Activated CD8-positive, alpha-beta T cell treated with anti-CD3 and anti-CD28 coated beads for 36 hours (primary cell): ENCODE measurements at regions not wholly inside any gene's neighbourhood (a gene's known extent, or its start where the extent isn't known, plus 50 kb on each side); places are given as distances from the start of the nearest gene placed in this dataset.

Source experiments
- ATAC-seq: fragments of 200-7000 bp; cut with Tn5 transposase; one replicate; pipeline ENCODE4 v1.10.0; 2021; ENCODE audit warnings: mild to moderate bottlenecking, moderate library complexity
- CTCF ChIA-PET: fragments of 350-600 bp; sonication (Branson Sonifier 250); formaldehyde crosslinking; loops from one replicate; lab custom pipeline; 2021; ENCODE audit warnings: antibody characterized with exemption; lab: Charles Lee
- POLR2A ChIA-PET: fragments of 350-600 bp; sonication (Branson Sonifier 250); formaldehyde crosslinking; loops from one replicate; lab custom pipeline; 2021; ENCODE audit warnings: antibody characterized with exemption; lab: Charles Lee
- DNase-seq: peaks from one replicate; pipeline ENCODE4 v3.0.0-alpha.2; 2020
- H3K27ac Mint-ChIP-seq: one replicate; pipeline ENCODE4 v1.8.0; 2021; ENCODE audit warnings: mild to moderate bottlenecking, mixed read lengths
- H3K27me3 Mint-ChIP-seq: one replicate; pipeline ENCODE4 v1.8.0; 2021; ENCODE audit warnings: mixed read lengths
- H3K36me3 Mint-ChIP-seq: one replicate; pipeline ENCODE4 v1.8.0; 2021; ENCODE audit warnings: low read depth, mixed read lengths
- H3K4me1 Mint-ChIP-seq: one replicate; pipeline ENCODE4 v1.8.0; 2021; ENCODE audit warnings: low read depth, mixed read lengths
- H3K4me3 Mint-ChIP-seq: one replicate; pipeline ENCODE4 v1.8.0; 2021; ENCODE audit warnings: mild to moderate bottlenecking, moderate library complexity, mixed read lengths
- H3K9me3 Mint-ChIP-seq: one replicate; pipeline ENCODE4 v1.8.0; 2021; ENCODE audit warnings: mixed read lengths
- intact Hi-C: fragments of 100-400 bp; cut with micrococcal nuclease; formaldehyde crosslinking; loops from one replicate; pipeline ENCODE4 v1.10.0; 2022
- TF ChIP-seq, protein P1 (sequence below): fragments of 200-600 bp; IDR thresholded peaks from one replicate; pipeline ENCODE4 v1.8.0; 2022; ENCODE audit warnings: antibody characterized with exemption, mild to moderate bottlenecking

DNA sequence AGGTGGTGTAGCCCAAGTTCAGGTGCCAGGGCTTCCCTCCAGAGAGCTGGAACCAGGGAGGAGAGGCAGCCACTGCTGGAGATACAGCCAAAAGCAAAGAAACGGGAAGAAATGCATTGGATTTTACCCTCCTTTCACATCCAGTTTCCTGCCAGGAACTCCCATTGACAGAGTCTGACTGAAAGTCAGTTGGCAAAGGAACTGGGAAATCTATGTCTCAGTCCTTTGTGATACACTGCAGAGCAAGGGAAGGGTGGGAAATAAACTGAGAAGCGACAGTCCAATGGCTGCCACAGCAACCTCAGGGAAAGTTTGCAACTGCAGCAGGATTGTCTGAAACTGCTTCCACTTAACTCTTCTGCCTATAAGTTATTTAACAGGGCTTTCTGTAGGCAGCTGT lies 142.6 kb downstream of the SATB1 start:
- CTCF ChIA-PET = no interaction called here
- intact Hi-C loops = no loop called here
- no peak overlapping the region for H3K27ac Mint-ChIP-seq

DNA sequence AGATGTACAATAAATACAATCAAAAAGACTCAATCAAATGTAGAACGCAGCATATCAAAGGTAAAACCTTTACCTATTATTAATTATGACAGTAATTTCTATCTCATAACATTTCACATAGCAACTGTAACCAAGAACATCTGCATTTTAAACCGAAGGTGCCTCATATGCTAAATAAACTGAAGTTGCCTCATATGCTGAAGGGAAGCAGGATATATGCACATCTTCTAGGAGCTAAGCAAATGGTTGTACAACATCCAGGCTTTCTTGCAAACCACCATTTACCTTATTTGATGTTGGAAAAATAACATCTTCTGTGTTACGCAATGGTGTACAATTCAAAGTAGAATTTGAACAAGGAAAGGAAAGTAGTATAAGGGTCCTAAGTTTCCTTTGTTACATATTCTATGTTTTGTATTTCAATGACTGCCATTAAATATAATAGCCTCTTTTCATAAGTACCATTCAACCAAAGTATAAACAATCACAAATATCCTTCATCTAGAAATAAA lies 145.9 kb downstream of the SATB1 start:
- Mint-ChIP-seq H3K9me3 (no peaks in the 10 kb centered on the region), H3K4me3 (no peak overlapping the region), H3K36me3 (no peaks in the 10 kb centered on the region), H3K4me1 (no peaks in the 10 kb centered on the region), H3K27me3 (peaks cover 5% of the 10 kb centered on the region), H3K27ac (no peak overlapping the region)
- ChIA-PET POLR2A (no interaction called here), CTCF (no interaction called here)
- no peak for ATAC-seq
- DNase-seq = no peak
- intact Hi-C loops = no loop called here
- TF ChIP-seq, protein P1, sequence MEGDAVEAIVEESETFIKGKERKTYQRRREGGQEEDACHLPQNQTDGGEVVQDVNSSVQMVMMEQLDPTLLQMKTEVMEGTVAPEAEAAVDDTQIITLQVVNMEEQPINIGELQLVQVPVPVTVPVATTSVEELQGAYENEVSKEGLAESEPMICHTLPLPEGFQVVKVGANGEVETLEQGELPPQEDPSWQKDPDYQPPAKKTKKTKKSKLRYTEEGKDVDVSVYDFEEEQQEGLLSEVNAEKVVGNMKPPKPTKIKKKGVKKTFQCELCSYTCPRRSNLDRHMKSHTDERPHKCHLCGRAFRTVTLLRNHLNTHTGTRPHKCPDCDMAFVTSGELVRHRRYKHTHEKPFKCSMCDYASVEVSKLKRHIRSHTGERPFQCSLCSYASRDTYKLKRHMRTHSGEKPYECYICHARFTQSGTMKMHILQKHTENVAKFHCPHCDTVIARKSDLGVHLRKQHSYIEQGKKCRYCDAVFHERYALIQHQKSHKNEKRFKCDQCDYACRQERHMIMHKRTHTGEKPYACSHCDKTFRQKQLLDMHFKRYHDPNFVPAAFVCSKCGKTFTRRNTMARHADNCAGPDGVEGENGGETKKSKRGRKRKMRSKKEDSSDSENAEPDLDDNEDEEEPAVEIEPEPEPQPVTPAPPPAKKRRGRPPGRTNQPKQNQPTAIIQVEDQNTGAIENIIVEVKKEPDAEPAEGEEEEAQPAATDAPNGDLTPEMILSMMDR = no peak

More for the DNA sequence above, 142.6 kb downstream of the SATB1 start:
- Mint-ChIP-seq H3K27me3 (peaks cover 5% of the 10 kb centered on the region), H3K9me3 (no peaks in the 10 kb centered on the region), H3K4me3 (no peak overlapping the region), H3K4me1 (no peaks in the 10 kb centered on the region), H3K36me3 (no peaks in the 10 kb centered on the region)
- POLR2A ChIA-PET = interaction anchor here (0.6 kb wide), 1 partner anchor 23 kb away, joined by 3 read pairs; no protein-coding TSS in a partner anchor
- DNase-seq = no peak
- TF ChIP-seq, protein P1 = no peak
- ATAC-seq = no peak

DNA sequence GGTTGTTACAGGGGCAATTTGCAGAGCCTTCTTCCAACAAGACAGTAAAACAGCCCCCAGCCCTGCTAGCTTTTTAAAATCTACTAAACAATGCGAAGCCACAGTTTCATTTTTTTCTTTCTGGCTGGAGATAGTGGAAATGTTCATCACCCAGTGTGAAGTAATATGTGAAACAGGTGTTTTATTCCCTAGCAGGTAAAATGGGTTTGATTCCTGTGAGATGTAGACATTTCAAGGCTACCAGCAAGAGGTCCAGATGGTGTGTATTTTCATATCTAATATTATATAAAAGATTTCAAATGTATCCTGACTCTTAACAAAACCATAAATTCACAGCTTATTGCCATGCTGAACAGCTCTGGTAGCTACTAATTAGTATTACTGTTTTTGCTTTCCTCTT lies 160.3 kb downstream of the SATB1 start:
- POLR2A ChIA-PET = interaction anchor here (0.7 kb wide), 1 partner anchor 131 kb away, joined by 3 read pairs; no protein-coding TSS in a partner anchor
- Mint-ChIP-seq H3K27ac (no peak overlapping the region), H3K27me3 (no peaks in the 10 kb centered on the region), H3K36me3 (no peaks in the 10 kb centered on the region), H3K4me3 (no peak overlapping the region), H3K4me1 (peaks cover 4% of the 10 kb centered on the region), H3K9me3 (no peaks in the 10 kb centered on the region)
- DNase-seq (no peak), ATAC-seq (no peak)
- TF ChIP-seq, protein P1 = no peak
- CTCF ChIA-PET = no interaction called here
- intact Hi-C loops = no loop called here

DNA sequence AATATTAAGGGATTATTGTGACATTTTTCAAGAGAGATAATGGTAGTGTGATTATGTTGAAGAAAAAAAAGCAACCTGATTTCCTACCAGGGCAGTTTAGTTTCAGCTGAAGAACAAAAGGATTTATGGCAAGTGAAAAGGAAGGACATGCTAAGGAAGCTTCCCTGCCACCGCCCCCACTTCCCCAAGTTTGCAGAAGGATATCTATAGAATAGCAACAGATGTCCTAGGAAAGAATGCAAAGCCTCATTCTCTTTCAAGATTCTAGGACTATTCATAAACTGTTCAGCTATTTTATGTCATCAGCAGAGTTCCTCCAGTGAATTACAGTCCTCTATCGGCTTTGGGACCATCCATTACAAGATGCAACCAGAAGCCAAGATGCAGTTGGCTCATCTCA lies 160.8 kb downstream of the SATB1 start:
- TF ChIP-seq, protein P1 = no peak
- ChIA-PET POLR2A (no interaction called here), CTCF (no interaction called here)
- H3K27ac Mint-ChIP-seq = no peak overlapping the region
- no peaks in the 10 kb centered on the region for H3K36me3 Mint-ChIP-seq
- H3K27me3 Mint-ChIP-seq = no peaks in the 10 kb centered on the region
- H3K9me3 Mint-ChIP-seq = no peaks in the 10 kb centered on the region
- no peak for DNase-seq
- intact Hi-C loops = no loop called here
- H3K4me1 Mint-ChIP-seq = peaks cover 4% of the 10 kb centered on the region
- no peak for ATAC-seq
- H3K4me3 Mint-ChIP-seq = no peak overlapping the region

DNA sequence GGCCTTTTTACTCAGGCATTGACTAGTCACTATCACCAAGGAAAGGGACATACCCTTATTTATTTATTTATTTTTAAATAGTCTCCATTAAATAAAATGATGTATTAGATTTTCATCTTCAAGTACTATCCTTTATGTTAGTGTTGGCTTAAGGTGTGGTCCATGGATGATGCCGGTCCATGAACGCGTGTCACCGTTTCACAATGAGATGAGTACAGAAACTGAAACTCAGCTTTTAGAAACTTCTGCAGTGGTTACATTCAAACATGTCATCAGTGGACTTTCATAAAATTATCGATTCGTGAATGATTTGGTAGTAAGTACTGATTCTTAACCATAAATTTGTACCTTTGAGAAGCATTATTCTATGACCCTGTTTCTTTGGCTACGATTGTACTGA lies 166.6 kb downstream of the SATB1 start:
- H3K27me3 Mint-ChIP-seq = no peaks in the 10 kb centered on the region
- no peaks in the 10 kb centered on the region for H3K9me3 Mint-ChIP-seq
- no peak overlapping the region for H3K27ac Mint-ChIP-seq
- H3K4me3 Mint-ChIP-seq = no peak overlapping the region
- H3K4me1 Mint-ChIP-seq = no peaks in the 10 kb centered on the region
- no peaks in the 10 kb centered on the region for H3K36me3 Mint-ChIP-seq
- POLR2A ChIA-PET = interaction anchor here (0.7 kb wide), 1 partner anchor 1693 kb away, joined by 3 read pairs; no protein-coding TSS in a partner anchor
- no peak for ATAC-seq
- intact Hi-C loops = no loop called here
- CTCF ChIA-PET = no interaction called here
- peak; percentile 20 for DNase-seq
- TF ChIP-seq, protein P1 = no peak
